NCI-H2196 (cell line): ENCODE measurements at regions not wholly inside any gene's neighbourhood (a gene's known extent, or its start where the extent isn't known, plus 50 kb on each side); places are given as distances from the start of the nearest gene placed in this dataset.
"Not testable (repeated sequence)": the region's sequence is repeated elsewhere in the genome, so short reads cannot be mapped to it uniquely, and the experiment has no call there.

Experiments
- DNase-seq: peaks from one replicate; lab custom pipeline; 2025; ENCODE audit not compliant: unreplicated experiment; lab: John Stamatoyannopoulos, UW

DNA sequence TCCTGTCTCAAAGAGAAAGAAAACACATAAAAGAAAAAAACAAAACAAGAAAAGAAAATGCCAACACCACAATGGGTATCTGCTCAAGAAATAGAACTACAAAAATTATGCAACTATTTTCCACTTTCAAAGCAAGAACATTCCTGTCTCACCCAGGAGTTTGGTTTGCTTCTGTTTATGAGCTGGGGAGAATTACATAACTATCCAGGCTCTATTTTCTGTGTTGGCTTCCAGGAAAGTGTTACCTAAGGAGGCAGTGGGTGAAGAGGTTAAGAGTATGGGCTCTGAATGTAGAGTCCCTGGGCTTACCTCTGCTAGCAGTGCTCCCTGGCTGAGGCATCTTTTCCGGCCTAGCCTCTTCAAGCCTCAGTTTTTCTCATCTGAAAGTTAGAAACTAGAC, 426.7 kb downstream of the MIAT start:
- no peak for DNase-seq

DNA sequence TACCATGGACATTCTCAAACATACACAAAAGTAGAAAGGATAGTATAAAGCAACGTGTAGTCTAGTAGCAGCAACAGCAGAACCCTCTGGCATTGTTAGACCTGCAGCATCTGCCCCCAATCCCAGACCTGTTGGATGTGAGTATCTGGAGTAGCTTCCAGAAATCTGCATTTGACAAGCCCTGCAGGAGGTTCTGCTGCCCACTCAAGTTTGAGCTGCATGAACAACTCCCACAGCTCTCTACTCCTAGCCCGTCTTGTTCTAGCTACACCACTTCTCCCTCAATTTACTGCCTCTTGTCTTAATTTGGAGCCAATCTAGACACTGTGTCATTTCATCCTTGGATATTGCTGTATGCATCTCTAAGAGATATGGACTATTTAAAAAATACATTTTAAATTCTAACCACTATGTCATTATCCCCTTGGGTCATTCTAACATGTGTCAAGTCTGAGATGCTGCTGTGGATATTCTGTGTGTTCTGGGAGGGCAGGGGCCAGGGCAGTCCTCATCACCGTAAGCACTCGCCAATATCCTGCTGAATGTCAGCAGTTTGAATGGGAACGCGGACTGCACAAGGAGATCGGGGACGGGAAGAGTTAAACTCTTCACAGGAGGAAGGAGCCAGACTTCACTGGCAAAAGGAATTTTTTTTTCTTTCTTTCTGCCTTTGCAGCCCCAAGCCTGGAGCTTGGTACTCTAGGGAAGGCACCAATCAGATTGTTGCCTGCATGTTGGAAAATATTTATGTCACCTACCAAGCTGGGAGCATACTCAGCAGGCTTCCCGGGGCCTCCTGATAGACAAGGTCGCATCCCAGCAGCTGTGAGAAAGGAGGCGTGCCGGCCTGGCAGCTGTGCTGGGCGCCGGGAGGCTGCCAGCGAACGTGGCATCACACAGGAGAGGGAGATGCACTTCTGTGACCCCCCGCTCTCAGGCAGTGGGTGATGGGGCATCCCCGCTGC, 429.0 kb downstream of the MIAT start:
- no peak for DNase-seq

DNA sequence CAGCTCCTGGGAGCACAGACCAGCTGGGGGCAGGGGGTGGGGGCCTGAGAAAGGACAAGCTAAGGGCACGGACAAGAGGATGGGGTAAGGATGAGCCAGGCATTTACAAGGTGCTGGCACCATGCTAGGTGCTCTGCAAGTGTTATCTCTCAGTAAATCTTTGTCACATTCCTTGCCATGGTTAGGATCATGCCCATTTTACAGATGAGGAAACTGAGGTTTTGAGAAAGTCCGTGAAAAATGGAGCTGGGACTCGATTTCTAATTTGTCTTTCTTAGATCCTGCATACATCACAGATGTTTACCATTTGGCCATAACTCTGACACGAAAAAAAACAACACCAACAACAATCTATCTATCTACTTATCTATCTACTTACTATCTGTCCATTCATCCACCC, 429.7 kb downstream of the MIAT start:
- DNase-seq, result no peak

DNA sequence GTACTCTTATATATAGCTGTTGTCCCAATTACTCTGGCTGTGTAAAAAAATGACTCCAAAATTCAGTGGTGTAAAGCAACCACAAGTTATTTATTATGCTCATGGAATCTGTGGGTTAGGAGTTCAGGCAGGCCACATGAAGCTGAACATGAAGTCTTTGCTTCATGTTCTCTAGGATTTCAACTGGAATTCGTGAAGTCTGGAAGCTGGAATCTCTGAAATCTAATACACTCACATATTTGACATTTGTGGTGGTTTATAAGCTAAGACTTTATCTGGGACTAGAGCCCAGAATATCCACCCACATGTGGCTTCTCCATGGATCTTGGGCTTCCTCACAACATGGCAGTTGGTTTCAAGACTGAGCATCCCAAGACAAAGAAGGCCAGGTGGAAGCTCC, 430.6 kb downstream of the MIAT start:
- no peak for DNase-seq

DNA sequence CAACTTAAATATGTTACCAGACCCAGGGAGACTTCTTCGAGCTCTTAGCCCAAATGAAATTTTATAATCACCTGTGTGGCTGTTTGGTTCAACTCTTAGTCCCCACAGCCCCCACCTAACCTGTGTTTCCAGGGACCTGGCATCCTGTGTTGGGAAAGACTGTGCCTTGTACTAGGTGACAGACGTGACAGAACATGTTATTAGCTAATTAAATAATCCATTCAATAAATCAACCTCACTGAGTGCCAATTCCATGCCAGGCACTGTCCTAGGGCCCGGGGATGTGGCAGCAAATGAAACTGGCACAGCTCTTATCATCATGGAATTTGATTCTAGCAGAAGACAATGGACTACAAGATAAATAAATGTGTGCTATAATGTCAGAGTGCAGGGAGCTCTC, 431.9 kb downstream of the MIAT start:
- no peak for DNase-seq

DNA sequence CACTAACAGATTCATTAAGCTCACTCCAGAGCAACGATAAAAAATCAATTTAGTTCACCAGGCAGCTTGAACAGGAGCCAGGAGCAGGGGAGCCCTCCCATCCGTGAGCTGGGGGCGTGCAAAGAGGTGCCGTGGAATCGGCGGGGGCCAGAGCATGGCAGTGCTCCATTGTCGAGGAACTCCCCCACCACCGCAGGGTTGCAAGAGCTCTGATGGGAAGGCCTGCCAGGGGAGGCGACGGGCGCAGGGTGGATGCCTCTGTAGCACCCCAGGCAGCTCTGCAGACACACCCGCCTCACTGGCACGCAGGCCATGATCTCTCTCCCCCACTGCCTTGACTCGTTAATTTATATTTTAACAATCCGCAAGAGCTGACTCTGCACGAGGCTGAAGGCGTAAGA, 433.2 kb downstream of the MIAT start:
- no peak for DNase-seq

DNA sequence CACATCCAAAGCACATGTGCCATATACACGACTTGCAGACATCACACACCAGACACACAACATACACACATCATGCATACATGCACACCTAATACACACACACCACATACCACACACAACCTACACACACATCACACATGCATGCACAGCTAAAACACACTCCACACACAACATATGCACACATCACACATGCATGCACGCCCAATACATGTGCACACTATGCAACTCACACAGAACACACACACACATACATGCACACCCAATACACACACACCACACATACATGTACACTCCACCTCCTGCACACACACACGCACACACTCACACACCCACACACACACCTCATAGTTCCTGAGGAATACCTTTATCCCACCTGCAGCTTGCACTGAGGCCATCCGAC, 436.0 kb downstream of the MIAT start:
- DNase-seq, result no peak

DNA sequence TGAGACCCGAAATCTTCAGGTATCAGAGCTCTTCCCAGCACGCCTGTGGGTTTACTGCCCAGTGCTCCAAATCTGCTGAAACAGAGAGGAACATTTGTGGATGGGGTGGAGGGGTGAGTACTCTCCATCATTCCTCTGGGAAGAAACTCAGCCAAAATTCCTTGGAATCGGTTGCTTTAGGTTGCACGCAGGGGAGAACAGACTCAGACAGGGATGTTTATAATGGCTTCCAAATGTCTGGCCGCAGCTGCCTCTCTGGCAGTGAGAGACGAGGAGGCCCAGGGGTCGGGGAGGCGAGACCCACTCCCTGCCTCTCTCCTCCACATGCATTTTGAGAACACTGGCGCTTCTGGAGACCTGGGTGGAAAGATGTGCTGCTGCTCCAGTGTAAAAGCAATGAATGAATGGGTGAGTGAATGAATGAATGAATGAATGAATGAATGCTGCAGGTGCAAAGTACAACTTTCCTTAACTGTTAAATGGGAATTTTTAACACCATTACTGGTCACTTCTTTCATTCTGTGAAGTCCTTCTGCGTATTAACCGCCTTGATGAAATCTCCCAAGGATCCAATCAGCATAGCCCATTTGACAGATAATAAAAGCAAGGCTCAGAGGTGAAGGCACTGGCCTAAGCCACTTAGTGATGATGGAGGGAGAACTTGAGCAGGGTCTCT, 437.4 kb downstream of the MIAT start:
- no peak for DNase-seq

DNA sequence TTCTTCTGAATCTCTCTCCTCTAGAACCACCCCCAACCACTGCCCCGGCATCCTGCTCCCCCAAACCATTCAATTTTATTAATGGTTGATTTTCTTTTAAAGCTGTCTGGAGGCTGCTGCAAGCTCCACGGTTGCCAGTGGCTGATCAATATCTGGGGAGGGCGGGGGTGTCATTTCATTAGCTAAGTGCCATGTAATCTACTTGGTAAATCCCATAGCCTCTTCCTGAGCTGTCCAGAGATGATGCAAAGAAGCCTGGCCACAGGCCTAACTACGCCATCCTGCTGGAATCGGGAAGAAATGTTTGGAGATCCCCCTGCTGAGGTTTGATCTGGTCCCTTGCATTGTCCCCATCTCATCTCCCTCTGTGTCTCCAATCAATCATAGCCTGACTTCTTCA, 440.1 kb downstream of the MIAT start:
- DNase-seq, result no peak

DNA sequence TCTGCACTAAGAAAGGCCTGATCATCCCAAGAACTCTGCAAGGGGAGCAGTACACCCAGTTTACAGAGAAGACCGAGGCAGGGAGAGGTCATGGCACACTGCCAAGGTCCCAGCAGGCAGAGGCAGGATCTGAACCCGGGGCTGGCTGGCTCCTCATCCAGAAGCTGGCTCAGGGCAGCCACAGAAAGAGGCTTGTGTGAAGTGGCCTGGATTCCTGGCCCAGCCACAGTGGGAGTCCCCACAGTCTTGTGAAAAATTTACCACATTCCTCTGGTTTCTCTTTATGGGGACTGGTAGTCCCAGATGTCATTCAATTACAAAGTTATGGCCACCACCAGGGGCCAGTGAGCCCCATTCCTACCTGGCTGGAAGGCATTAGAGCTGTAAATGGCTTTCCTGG, 440.5 kb downstream of the MIAT start:
- DNase-seq, result no peak

DNA sequence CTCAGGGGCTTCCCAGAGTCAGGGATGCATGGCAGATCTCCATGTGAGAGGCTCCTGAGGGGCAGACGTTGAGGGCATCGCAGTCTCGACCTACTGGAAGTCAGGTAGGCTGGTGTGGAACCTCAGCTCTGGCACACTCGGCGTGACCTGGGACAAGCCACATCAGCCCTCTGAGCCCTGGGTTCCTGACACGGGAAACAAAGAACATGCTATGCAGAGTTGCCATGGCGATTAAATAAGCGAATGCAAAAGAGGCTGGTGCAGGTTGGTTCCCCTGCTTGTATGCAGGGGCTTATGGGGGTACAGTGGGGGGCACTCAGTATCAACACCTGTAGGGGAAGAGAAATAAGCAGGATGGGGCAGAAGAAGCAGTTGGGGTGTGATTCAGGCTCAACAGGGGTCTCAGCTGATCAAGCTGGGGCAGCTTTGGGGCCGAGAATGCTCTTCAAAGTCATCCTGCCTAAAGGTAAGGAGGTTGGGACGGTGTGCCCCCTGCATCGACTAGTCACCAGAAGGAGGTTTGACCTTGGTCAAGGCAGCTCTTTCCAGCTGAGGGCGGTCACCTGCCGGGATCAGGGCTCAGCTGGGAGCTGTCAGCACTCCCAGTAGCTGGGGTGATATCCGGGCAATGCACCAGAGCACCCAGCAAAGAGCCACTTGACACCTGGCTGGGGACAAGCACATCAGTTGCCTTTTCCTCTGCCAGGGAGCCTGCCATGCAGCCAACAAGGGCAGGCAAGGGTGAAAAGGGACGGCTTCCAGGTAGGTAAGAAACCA, 442.7 kb downstream of the MIAT start:
- DNase-seq, result no peak

DNA sequence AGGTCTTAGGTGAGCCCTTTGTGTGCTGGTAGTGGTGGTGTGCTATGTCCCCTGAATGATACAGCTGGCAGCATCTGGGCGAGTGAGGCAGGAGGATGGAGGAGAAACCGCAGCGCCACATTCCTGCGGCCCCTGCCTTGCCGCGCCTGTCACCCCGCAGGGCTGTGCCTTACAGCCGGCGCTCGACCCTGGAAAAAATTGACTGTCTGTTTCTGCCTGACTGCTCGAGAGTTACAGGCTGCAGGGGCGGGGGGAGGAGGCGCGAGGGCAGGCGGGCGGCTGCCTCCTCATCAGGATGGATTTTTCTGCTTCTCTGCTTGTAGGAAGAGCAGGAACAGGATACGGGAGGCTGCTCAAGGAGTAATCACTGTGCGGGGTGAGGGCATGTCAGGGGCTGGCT, 443.4 kb downstream of the MIAT start:
- DNase-seq, result no peak

DNA sequence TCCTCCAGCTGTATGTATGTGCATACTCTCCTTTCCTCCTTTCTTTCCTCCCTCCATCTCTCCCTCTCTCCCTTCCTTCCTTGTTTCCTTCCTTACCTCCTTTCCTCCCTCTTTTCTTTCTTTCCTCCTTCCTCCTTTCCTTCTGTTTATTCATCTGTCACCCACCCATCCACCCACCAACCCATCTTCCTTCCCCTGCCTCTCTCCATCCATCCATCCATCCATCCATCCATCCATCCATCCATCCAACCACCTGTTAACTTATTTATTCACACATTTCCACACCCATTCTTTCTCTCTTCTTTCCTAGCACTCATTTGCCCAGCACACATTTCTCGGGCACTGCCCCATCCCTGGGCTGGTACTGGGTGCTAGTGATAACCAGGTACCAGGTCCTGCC, 443.9 kb downstream of the MIAT start:
- no peak for DNase-seq

DNA sequence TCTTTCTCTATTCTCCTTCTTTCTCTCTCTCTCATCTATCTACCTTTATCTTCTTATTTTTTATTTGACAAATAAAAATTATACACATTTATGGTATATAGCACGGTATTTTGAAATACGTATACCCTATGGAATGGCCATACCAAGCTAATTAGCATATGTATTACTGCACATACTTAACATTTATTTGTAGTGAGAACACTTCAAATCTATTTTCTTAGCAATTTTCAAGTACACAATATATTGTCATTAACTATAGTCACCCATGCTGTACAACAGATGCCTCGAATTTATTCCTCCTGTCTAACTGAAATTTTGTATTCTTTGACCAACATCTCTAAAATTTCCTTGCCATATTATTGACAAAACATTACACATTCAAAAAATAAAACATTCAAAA, 447.1 kb downstream of the MIAT start:
- no peak for DNase-seq

DNA sequence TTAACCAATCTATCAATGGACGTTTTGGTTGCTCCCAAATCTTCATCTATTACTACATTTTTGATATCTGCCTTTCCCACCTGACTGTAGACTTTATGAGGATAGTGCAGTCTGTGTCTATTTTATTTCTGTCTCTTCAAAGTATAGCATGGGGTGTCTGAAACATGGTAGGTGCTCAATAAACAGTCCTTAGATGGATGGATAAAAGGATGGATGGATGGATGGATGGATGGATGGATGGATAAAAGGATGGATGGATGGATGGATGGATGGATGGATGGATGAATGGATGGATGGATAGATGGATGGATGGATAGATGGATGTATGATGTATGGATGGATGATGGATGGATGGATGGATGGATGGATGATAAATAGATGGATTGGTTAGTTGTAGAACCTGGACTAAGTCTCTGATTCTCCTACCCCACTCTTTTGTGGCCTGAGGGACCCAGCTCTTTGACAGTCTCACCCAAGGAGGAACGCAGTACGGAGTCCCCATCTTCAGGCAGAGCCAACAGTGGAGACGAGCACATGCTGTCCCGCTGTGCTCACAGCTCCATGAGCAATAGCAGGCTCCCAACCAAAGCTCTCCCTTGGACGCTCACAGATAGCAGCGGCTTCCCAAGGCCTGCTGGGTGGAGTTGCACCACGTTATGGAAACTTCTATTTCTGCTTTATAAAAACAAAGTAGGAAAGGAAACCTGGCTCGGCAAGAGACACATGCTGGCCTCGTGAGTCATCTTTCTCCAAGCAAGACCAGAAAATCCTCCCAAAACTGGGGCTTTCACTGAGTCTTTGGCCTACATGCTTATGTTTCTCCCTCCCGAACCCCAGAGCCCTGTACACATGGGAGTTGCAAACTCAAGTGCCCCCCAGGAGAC, 448.0 kb downstream of the MIAT start:
- DNase-seq, result no peak

DNA sequence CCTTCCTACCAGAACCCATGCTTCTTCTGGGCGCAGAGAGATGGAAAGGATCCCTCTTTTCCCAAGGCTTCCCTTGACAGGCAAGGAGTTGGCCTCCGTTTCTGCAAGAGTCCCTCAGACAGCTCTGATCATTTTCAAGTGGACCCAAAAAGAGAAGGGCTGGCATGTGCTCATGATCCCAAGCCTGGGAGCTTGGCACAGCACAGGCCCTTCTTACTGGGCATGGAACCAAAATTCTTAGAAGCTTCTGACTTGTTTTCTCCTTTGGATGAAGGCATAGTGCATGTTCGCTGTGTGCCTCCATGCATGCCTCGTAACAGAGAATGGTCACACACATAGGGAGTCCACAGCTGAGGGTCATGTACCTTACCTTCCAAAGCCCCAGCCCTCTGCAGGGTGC, 449.6 kb downstream of the MIAT start:
- DNase-seq, result no peak

DNA sequence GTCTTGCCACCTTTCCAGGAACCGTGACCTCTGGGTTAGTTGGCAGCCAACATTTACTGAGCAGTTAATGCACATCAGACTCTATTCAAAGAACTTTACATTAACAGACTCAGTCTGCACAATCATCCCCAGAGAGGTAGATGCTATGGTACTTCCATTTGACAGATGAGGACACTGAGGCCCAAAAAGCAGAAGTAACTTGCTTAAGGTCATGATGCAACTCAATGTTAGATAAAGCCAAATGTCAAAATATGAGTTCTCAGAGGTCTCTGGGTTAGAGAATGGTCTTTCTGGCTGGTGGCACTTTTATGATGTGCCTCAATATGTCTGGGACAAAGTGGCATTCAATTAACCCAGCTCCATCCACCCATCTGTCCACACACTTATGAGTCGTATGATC, 450.0 kb downstream of the MIAT start:
- DNase-seq, result no peak

DNA sequence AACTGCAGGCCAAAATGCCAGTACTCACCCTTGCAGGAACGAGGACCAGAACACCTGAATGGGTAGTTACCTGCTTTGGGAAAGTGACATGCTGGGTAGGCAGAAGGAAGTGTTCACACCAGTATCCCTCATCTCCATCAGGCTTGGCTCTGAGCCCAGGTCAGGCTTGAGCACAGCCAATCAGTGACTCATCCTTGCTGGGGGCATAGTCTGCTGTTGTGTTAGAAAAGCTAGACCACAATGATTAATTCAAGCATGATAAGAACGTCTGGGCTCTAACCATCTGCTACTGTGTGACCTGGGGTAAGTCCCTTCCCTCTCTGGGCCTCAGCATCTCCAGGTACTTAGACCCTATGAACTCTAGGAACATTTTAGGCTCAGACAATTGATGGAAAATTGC, 450.4 kb downstream of the MIAT start:
- peak; percentile 52 for DNase-seq

DNA sequence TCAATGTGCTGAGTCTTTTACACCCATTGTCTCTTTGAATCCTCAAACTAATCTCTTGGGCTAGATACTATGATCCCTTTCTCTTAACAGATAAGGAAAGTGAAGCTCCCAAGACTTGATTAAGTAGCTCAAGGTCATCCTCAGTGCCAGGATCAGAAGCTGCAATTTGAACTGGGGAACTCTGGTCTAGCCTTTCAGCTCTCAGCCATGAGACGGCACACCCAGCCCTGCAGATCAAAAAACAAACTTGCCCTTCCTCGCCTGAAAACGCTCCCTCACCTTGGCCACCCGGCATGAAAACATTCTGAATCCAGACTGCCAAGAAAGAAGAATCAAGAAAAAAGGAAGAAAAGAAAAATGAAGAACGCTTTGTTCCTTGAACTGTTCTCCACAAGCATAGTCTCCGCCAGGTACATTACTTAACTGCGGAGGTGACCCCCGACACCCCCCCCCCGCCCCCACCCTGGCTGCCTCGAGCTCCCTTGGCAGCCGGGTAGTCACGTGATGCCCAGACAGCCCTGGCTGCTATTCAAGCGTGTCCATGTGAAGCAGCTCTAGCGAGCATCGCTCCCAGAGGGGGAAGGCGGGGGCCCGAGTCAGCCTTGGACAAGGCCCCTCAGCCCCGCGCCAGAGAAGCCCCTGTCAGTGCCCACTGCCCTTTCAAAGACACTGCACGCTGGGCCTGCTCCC, 451.2 kb downstream of the MIAT start:
- DNase-seq, result peak; percentile 1

DNA sequence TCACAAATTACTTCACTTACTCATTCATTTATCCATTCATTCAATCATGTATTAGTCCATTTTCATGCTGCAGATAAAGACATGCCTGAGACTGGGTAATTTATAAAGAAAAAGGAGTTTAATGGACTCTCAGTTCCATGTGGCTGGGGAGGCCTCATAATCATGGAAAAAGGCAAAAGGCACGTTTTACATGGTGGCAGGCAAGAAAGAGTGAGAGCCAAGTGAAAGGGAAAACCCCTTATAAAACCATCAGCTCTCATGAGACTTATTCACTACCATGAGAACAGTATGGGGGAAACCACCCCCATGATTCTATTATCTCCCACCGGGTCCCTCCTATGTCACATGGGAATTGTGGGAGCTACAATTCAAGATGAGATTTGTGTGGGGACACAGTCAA, 452.0 kb downstream of the MIAT start:
- not testable (repeated sequence) for DNase-seq
